OCI-LY7 (cell line): ENCODE measurements at regions not wholly inside any gene's neighbourhood (a gene's known extent, or its start where the extent isn't known, plus 50 kb on each side); places are given as distances from the start of the nearest gene placed in this dataset.

ENCODE experiments used
- BruUV-seq: library from RNA; stranded (reverse); fragments of 400-500 nt; replicated peaks from 2 replicates; lab custom pipeline; 2021; lab: Mats Ljungman, UMichigan
- CTCF ChIA-PET: fragments of 300-600 bp; sonication (Branson Sonifier 250); formaldehyde crosslinking; loops from one replicate; lab custom pipeline; 2022; ENCODE audit warnings: antibody characterized with exemption; ENCODE audit not compliant: unreplicated experiment; lab: Charles Lee
- POLR2A ChIA-PET: fragments of 300-600 bp; sonication (Branson Sonifier 250); formaldehyde crosslinking; loops from one replicate; lab custom pipeline; 2022; ENCODE audit warnings: antibody characterized with exemption; lab: Charles Lee
- DNase-seq: peaks from one replicate; pipeline ENCODE4 v3.0.0-alpha.2; 2015; ENCODE audit warnings: low spot score
- H2AFZ ChIP-seq: fragments of 200-600 bp; sonication (generic), shearing (Covaris generic); 2 replicates; pipeline ENCODE4 v1.6.1; 2014; ENCODE audit warnings: mild to moderate bottlenecking, antibody characterized with exemption, low read length, moderate library complexity
- H3K27ac ChIP-seq: fragments of 200-600 bp; sonication (generic); 2 replicates; pipeline ENCODE4 v1.5.1; 2014; ENCODE audit warnings: mixed run types, low read depth, mild to moderate bottlenecking, moderate library complexity, low read length, inconsistent platforms; ENCODE audit not compliant: poor library complexity, severe bottlenecking
- H3K36me3 ChIP-seq: fragments of 200-600 bp; sonication (generic); 2 replicates; pipeline ENCODE4 v1.6.1; 2014; ENCODE audit warnings: mild to moderate bottlenecking, antibody characterized with exemption, low read length, moderate library complexity, mixed read lengths; ENCODE audit not compliant: insufficient read depth
- H3K4me1 ChIP-seq: fragments of 200-600 bp; sonication (generic); 2 replicates; pipeline ENCODE4 v1.5.1; 2014; ENCODE audit warnings: mild to moderate bottlenecking, low read length; ENCODE audit not compliant: insufficient read depth, poor library complexity, severe bottlenecking
- H3K4me2 ChIP-seq: fragments of 200-600 bp; sonication (generic); 2 replicates; pipeline ENCODE4 v1.6.1; 2014; ENCODE audit warnings: mild to moderate bottlenecking, low read length
- H3K4me3 ChIP-seq: fragments of 200-600 bp; sonication (generic); 2 replicates; pipeline ENCODE4 v1.5.1; 2014; ENCODE audit warnings: mild to moderate bottlenecking, low read depth, low read length; ENCODE audit not compliant: poor library complexity, severe bottlenecking
- H3K79me2 ChIP-seq: fragments of 200-600 bp; sonication (generic); 2 replicates; pipeline ENCODE4 v1.6.1; 2016; ENCODE audit warnings: low read depth, mild to moderate bottlenecking, low read length, moderate library complexity, mixed read lengths; ENCODE audit not compliant: insufficient read depth
- H3K9me2 ChIP-seq: fragments of 200-600 bp; sonication (generic); 2 replicates; pipeline ENCODE4 v1.6.1; 2016; ENCODE audit warnings: mild to moderate bottlenecking, low read length, mixed read lengths; ENCODE audit not compliant: insufficient read depth
- H3K9me3 ChIP-seq: fragments of 200-600 bp; sonication (generic); 2 replicates; pipeline ENCODE4 v1.6.1; 2014; ENCODE audit warnings: mild to moderate bottlenecking, mixed run types, low read length, mixed read lengths
- H4K20me1 ChIP-seq: fragments of 200-600 bp; sonication (generic); 2 replicates; pipeline ENCODE4 v1.6.1; 2014; ENCODE audit warnings: mild to moderate bottlenecking, antibody characterized with exemption, low read length, moderate library complexity, mixed read lengths; ENCODE audit not compliant: insufficient read depth
- EZH2phosphoT487 ChIP-seq: fragments of 200-600 bp; sonication (generic); IDR thresholded peaks from 2 replicates; pipeline ENCODE4 v1.6.1; 2018; ENCODE audit warnings: low read depth, borderline replicate concordance, mild to moderate bottlenecking, mixed run types, antibody characterized with exemption, low read length, moderate library complexity, mixed read lengths
- intact Hi-C: fragments of 100-400 bp; cut with micrococcal nuclease; formaldehyde crosslinking; loops from one replicate; pipeline ENCODE4 v1.10.0; 2022; ENCODE audit not compliant: unreplicated experiment
- TF ChIP-seq, protein P1 (sequence below): fragments of 200-600 bp; sonication (generic); conservative IDR thresholded peaks from 2 replicates; pipeline ENCODE4 v1.5.1; 2014; ENCODE audit warnings: mild to moderate bottlenecking, antibody characterized with exemption, low read length, moderate library complexity, mixed read lengths

DNA sequence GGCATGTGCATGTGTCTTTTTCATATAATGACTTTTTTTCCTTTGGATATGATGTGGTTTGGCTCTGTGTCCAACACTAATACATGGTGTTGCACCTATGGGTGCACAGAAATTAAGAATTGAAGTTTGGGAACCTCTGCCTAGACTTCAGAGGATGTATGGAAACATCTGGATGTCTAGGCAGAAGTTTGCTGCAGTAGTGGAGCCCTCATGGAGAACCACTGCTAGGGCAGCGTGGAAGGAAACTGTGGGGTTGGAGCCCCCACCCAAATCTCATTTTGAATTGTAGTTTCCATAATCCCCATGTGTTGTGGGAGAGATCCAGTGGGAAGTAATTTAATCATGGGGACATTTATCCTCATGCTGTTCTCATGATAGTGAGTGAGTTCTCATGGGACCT lies 235.0 kb upstream of the TRPC7 start:
- Histone ChIP-seq H3K4me3 (no peak overlapping the region), H4K20me1 (no peaks in the 10 kb centered on the region), H3K4me2 (no peak overlapping the region), H2AFZ (no peak overlapping the region), H3K79me2 (no peaks in the 10 kb centered on the region), H3K9me3 (0 out of 2 replicates have a peak, but pooled peaks cover 3% of the 10 kb centered on the region), H3K27ac (no peak overlapping the region), H3K36me3 (no peaks in the 10 kb centered on the region), H3K4me1 (no peaks in the 10 kb centered on the region), H3K9me2 (no peaks in the 10 kb centered on the region)
- ChIA-PET CTCF (no interaction called here), POLR2A (no interaction called here)
- no TSS peak for BruUV-seq
- TF ChIP-seq, protein P1, sequence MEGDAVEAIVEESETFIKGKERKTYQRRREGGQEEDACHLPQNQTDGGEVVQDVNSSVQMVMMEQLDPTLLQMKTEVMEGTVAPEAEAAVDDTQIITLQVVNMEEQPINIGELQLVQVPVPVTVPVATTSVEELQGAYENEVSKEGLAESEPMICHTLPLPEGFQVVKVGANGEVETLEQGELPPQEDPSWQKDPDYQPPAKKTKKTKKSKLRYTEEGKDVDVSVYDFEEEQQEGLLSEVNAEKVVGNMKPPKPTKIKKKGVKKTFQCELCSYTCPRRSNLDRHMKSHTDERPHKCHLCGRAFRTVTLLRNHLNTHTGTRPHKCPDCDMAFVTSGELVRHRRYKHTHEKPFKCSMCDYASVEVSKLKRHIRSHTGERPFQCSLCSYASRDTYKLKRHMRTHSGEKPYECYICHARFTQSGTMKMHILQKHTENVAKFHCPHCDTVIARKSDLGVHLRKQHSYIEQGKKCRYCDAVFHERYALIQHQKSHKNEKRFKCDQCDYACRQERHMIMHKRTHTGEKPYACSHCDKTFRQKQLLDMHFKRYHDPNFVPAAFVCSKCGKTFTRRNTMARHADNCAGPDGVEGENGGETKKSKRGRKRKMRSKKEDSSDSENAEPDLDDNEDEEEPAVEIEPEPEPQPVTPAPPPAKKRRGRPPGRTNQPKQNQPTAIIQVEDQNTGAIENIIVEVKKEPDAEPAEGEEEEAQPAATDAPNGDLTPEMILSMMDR: no peak
- TF ChIP-seq EZH2phosphoT487: no peak
- intact Hi-C loops: no loop called here
- no peak for DNase-seq

DNA sequence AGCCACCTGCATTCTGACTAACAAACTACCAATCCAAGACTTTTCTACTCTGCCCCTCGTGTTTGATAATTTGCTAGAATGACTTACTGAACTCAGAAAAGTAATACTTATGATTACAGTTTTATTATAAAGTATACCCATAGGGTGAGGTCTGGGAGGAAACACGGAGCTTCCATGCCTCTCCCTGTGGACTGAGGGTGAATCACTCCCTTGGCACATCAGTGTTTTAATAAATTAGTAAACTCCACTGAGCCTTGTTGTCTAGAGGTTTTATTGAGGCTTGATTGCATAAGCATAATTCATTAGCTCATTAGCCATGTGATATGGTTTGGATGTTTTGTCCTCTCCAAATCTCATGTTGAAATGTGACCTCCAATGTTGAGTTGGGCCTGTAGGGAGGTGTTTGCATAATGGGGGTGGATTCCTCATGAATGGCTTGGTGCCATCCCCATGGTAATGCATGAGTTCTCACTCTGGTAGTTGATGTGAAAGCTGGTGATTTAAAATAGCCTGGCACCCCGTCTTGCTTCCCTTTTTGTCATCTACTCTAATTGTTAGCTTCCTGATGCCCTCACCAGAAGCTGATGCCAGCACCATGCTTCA lies 233.6 kb upstream of the TRPC7 start:
- CTCF ChIA-PET: no interaction called here
- 0 out of 2 replicates have a peak, but pooled peaks cover 3% of the 10 kb centered on the region for H3K9me3 ChIP-seq
- H3K9me2 ChIP-seq: no peaks in the 10 kb centered on the region
- intact Hi-C loops: no loop called here
- POLR2A ChIA-PET: no interaction called here
- no peak for DNase-seq
- no peaks in the 10 kb centered on the region for H3K4me1 ChIP-seq
- no peak overlapping the region for H3K4me3 ChIP-seq
- no peaks in the 10 kb centered on the region for H4K20me1 ChIP-seq
- no peak overlapping the region for H3K27ac ChIP-seq
- H3K36me3 ChIP-seq: no peaks in the 10 kb centered on the region
- no peaks in the 10 kb centered on the region for H3K79me2 ChIP-seq
- no peak for TF ChIP-seq EZH2phosphoT487
- TF ChIP-seq, protein P1: no peak
- no peak overlapping the region for H3K4me2 ChIP-seq
- H2AFZ ChIP-seq: no peak overlapping the region
- no TSS peak for BruUV-seq

DNA sequence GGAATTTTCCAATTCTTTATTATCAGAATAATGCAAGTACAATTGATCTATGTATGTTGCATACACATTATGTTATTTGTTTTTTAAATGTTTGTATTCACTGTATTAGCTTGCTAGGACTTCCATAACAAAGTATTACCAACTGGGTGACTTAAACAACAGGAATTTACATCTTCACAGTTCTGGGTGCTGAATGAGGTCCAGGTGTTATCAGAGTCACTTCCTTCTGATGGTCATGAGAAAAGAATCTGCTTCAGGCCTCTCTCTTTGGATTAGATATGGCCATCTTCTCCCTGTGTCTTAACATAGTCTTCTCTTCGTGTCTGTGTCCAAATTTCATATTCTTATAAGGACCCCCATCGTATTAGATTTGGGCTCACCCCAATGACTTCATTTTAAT lies 229.1 kb upstream of the TRPC7 start:
- no peaks in the 10 kb centered on the region for H3K79me2 ChIP-seq
- ChIA-PET POLR2A (no interaction called here), CTCF (no interaction called here)
- intact Hi-C loops: no loop called here
- TF ChIP-seq, protein P1: no peak
- TF ChIP-seq EZH2phosphoT487: no peak
- H3K9me2 ChIP-seq: no peaks in the 10 kb centered on the region
- H3K4me3 ChIP-seq: no peak overlapping the region
- H3K9me3 ChIP-seq: no peaks in the 10 kb centered on the region
- no TSS peak for BruUV-seq
- H3K4me1 ChIP-seq: no peaks in the 10 kb centered on the region
- DNase-seq: no peak
- no peaks in the 10 kb centered on the region for H4K20me1 ChIP-seq
- no peaks in the 10 kb centered on the region for H3K36me3 ChIP-seq
- H3K4me2 ChIP-seq: no peak overlapping the region
- no peak overlapping the region for H3K27ac ChIP-seq
- no peak overlapping the region for H2AFZ ChIP-seq
